ENCODE measurements at regions not wholly inside any gene's neighbourhood (a gene's known extent, or its start where the extent isn't known, plus 50 kb on each side); places are given as distances from the start of the nearest gene placed in this dataset.
"Not testable (repeated sequence)": the region's sequence is repeated elsewhere in the genome, so short reads cannot be mapped to it uniquely, and the experiment has no call there.

- DNase-seq (ENCODE audit: low read depth) = no peak
- H3K4me3 ChIP-seq (ENCODE audit: control insufficient read depth, low read depth, low read length) = no peak overlapping the region
These were observed 180.3 kb upstream of the RTL1 start for GRCh38 chr14:101083564-101084435.

GRCh38 chr14:101084436-101084826 is 180.9 kb upstream of the RTL1 start:
- no peak for DNase-seq (ENCODE audit: low read depth)
- no peak overlapping the region for H3K4me3 ChIP-seq (ENCODE audit: control insufficient read depth, low read depth, low read length)
- TF ChIP-seq, protein P1, sequence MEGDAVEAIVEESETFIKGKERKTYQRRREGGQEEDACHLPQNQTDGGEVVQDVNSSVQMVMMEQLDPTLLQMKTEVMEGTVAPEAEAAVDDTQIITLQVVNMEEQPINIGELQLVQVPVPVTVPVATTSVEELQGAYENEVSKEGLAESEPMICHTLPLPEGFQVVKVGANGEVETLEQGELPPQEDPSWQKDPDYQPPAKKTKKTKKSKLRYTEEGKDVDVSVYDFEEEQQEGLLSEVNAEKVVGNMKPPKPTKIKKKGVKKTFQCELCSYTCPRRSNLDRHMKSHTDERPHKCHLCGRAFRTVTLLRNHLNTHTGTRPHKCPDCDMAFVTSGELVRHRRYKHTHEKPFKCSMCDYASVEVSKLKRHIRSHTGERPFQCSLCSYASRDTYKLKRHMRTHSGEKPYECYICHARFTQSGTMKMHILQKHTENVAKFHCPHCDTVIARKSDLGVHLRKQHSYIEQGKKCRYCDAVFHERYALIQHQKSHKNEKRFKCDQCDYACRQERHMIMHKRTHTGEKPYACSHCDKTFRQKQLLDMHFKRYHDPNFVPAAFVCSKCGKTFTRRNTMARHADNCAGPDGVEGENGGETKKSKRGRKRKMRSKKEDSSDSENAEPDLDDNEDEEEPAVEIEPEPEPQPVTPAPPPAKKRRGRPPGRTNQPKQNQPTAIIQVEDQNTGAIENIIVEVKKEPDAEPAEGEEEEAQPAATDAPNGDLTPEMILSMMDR (conservative IDR thresholded peaks at IDR 0.05; ENCODE audit: control insufficient read depth, insufficient read depth, low read depth, low read length) = no peak

More at GRCh38 chr14:101083564-101084435, 180.3 kb upstream of the RTL1 start:
- TF ChIP-seq, protein P1 (conservative IDR thresholded peaks at IDR 0.05; ENCODE audit: control insufficient read depth, insufficient read depth, low read depth, low read length) = peak; percentile 13

- no peak for DNase-seq (ENCODE audit: low read depth)
- H3K4me3 ChIP-seq (ENCODE audit: control insufficient read depth, low read depth, low read length) = no peak overlapping the region
- TF ChIP-seq, protein P1 (conservative IDR thresholded peaks at IDR 0.05; ENCODE audit: control insufficient read depth, insufficient read depth, low read depth, low read length) = no peak
These were observed 183.4 kb upstream of the RTL1 start for GRCh38 chr14:101086926-101087325.

- DNase-seq (ENCODE audit: low read depth) = no peak
- TF ChIP-seq, protein P1 (conservative IDR thresholded peaks at IDR 0.05; ENCODE audit: control insufficient read depth, insufficient read depth, low read depth, low read length) = no peak
These were observed 184.3 kb upstream of the RTL1 start for GRCh38 chr14:101087614-101088394.

GRCh38 chr14:101088395-101088667 is 184.8 kb upstream of the RTL1 start:
- no peak for DNase-seq (ENCODE audit: low read depth)
- H3K4me3 ChIP-seq (ENCODE audit: control insufficient read depth, low read depth, low read length) = no peak overlapping the region
- TF ChIP-seq, protein P1 (conservative IDR thresholded peaks at IDR 0.05; ENCODE audit: control insufficient read depth, insufficient read depth, low read depth, low read length) = no peak

More at GRCh38 chr14:101087614-101088394, 184.3 kb upstream of the RTL1 start:
- H3K4me3 ChIP-seq (ENCODE audit: control insufficient read depth, low read depth, low read length) = no peak overlapping the region

GRCh38 chr14:101088714-101089113 is 185.2 kb upstream of the RTL1 start:
- H3K4me3 ChIP-seq (ENCODE audit: control insufficient read depth, low read depth, low read length) = no peak overlapping the region
- no peak for DNase-seq (ENCODE audit: low read depth)
- TF ChIP-seq, protein P1 (conservative IDR thresholded peaks at IDR 0.05; ENCODE audit: control insufficient read depth, insufficient read depth, low read depth, low read length) = no peak

- not testable (repeated sequence) for H3K4me3 ChIP-seq (ENCODE audit: control insufficient read depth, low read depth, low read length); DNase-seq (ENCODE audit: low read depth)
These were observed 187.0 kb upstream of the RTL1 start for GRCh38 chr14:101090478-101090877.
